ENCODE measurements at regions not wholly inside any gene's neighbourhood (a gene's known extent, or its start where the extent isn't known, plus 50 kb on each side); places are given as distances from the start of the nearest gene placed in this dataset.
A peak's percentile ranks its signal among the peaks of the same experiment; 100 is the strongest.
"Not testable (repeated sequence)": the region's sequence is repeated elsewhere in the genome, so short reads cannot be mapped to it uniquely, and the experiment has no call there.

GRCh38 chr12:27133022-27133590, 50.7 kb upstream of the C12orf71 start:
- no peak for DNase-seq

GRCh38 chr12:27140478-27140969, 58.1 kb upstream of the C12orf71 start:
- no peak for DNase-seq

- DNase-seq = peak; percentile 86
Observed at GRCh38 chr12:27142101-27142721, 59.8 kb upstream of the C12orf71 start.

- peak; percentile 16 for DNase-seq
Observed at GRCh38 chr12:27143256-27144069, 61.1 kb upstream of the C12orf71 start.

- DNase-seq = not testable (repeated sequence)
Observed at GRCh38 chr12:27145725-27146124, 63.3 kb upstream of the C12orf71 start.

GRCh38 chr12:27148373-27148772, 66.0 kb upstream of the C12orf71 start:
- no peak for DNase-seq

GRCh38 chr12:27148791-27149190, 66.4 kb upstream of the C12orf71 start:
- DNase-seq = no peak

GRCh38 chr12:27151479-27151878, 69.1 kb upstream of the C12orf71 start:
- DNase-seq = peak; percentile 20

- DNase-seq = no peak
Observed at GRCh38 chr12:27158297-27158696, 75.9 kb upstream of the C12orf71 start.

- DNase-seq = no peak
Observed at GRCh38 chr12:27161458-27162228, 79.3 kb upstream of the C12orf71 start.

GRCh38 chr12:27162229-27162537, 79.8 kb upstream of the C12orf71 start:
- no peak for DNase-seq

- DNase-seq = no peak
Observed at GRCh38 chr12:27163048-27163715, 80.8 kb upstream of the C12orf71 start.

GRCh38 chr12:27163894-27164293, 80.2 kb upstream of the STK38L start:
- no peak for DNase-seq

GRCh38 chr12:27164330-27165040, 79.6 kb upstream of the STK38L start:
- no peak for DNase-seq

GRCh38 chr12:27165958-27166357, 78.1 kb upstream of the STK38L start:
- DNase-seq = not testable (repeated sequence)

GRCh38 chr12:27171494-27171893, 72.6 kb upstream of the STK38L start:
- DNase-seq = not testable (repeated sequence)

- DNase-seq = no peak
Observed at GRCh38 chr12:27176765-27177164, 67.3 kb upstream of the STK38L start.

GRCh38 chr12:27177706-27178105, 66.4 kb upstream of the STK38L start:
- no peak for DNase-seq

GRCh38 chr12:27178255-27178654, 65.8 kb upstream of the STK38L start:
- no peak for DNase-seq

GRCh38 chr12:27178723-27179399, 65.2 kb upstream of the STK38L start:
- no peak for DNase-seq
